SKM-1 treated with dmso at 0.1 percent for 144 hours (cell line): ENCODE measurements at regions not wholly inside any gene's neighbourhood (a gene's known extent, or its start where the extent isn't known, plus 50 kb on each side); places are given as distances from the start of the nearest gene placed in this dataset.

Experiments used
- DNase-seq: peaks from one replicate; lab custom pipeline; 2025; ENCODE audit not compliant: unreplicated experiment; lab: John Stamatoyannopoulos, UW

- no peak for DNase-seq
These were observed 228.1 kb upstream of the PPARGC1A start for GRCh38 chr4:24117975-24118374.

GRCh38 chr4:24116107-24116506, 226.3 kb upstream of the PPARGC1A start:
- no peak for DNase-seq

- no peak for DNase-seq
These were observed 225.2 kb upstream of the PPARGC1A start for GRCh38 chr4:24114919-24115500.

GRCh38 chr4:24114444-24114843, 224.6 kb upstream of the PPARGC1A start:
- no peak for DNase-seq

- DNase-seq: no peak
These were observed 222.6 kb upstream of the PPARGC1A start for GRCh38 chr4:24112466-24112865.

- DNase-seq: no peak
These were observed 218.7 kb upstream of the PPARGC1A start for GRCh38 chr4:24108567-24108966.

- no peak for DNase-seq
These were observed 215.6 kb upstream of the PPARGC1A start for GRCh38 chr4:24105327-24106038.

- DNase-seq: no peak
These were observed 214.3 kb upstream of the PPARGC1A start for GRCh38 chr4:24104158-24104565.

GRCh38 chr4:24103434-24104157, 213.7 kb upstream of the PPARGC1A start:
- no peak for DNase-seq

GRCh38 chr4:24102621-24103020, 212.8 kb upstream of the PPARGC1A start:
- no peak for DNase-seq

- DNase-seq: no peak
These were observed 206.8 kb upstream of the PPARGC1A start for GRCh38 chr4:24096603-24097002.

GRCh38 chr4:24094726-24095125, 204.9 kb upstream of the PPARGC1A start:
- DNase-seq: no peak

- no peak for DNase-seq
These were observed 203.6 kb upstream of the PPARGC1A start for GRCh38 chr4:24093446-24093845.

GRCh38 chr4:24091639-24092233, 201.9 kb upstream of the PPARGC1A start:
- no peak for DNase-seq

GRCh38 chr4:24089851-24090534, 200.1 kb upstream of the PPARGC1A start:
- no peak for DNase-seq

GRCh38 chr4:24080871-24081270, 191.0 kb upstream of the PPARGC1A start:
- DNase-seq: no peak

GRCh38 chr4:24078347-24078962, 188.6 kb upstream of the PPARGC1A start:
- no peak for DNase-seq

GRCh38 chr4:24076811-24077210, 187.0 kb upstream of the PPARGC1A start:
- DNase-seq: no peak

GRCh38 chr4:24073948-24074347, 184.1 kb upstream of the PPARGC1A start:
- DNase-seq: no peak

GRCh38 chr4:24071612-24072372, 181.9 kb upstream of the PPARGC1A start:
- DNase-seq: no peak
